GM18517 (cell line): ENCODE measurements at regions not wholly inside any gene's neighbourhood (a gene's known extent, or its start where the extent isn't known, plus 50 kb on each side); places are given as distances from the start of the nearest gene placed in this dataset.

Experiments used
- ATAC-seq: cut with Tn5 transposase; IDR thresholded peaks from one replicate; pipeline ENCODE4 v1.9.1; 2021; ENCODE audit warnings: mild to moderate bottlenecking, moderate library complexity; ENCODE audit not compliant: unreplicated experiment

- ATAC-seq, result no peak
Observed at GRCh38 chr7:46197785-46198540, 276.9 kb upstream of the IGFBP3 start.

- ATAC-seq, result no peak
Observed at GRCh38 chr7:46195934-46196333, 274.9 kb upstream of the IGFBP3 start.

DNA sequence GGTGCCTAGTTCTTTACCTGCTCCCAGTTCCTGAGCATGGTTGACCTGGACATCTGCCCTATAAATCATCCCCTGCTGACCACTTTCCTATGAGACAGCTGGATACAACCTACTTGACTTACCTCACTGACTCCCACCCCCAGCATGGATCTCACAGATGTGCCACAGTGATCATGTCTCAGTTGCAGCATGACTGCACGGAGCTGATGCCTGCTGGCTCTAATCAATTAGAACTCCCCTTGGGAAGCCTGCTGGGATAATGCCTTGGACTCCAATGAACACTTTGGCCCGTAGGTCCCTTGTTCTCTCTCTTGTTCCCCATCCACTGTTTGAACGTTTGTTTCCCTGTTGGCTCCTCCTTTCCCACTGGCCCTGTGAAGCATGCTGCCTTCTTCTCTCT is 271.2 kb upstream of the IGFBP3 start:
- ATAC-seq, result no peak

- no peak for ATAC-seq
Observed at GRCh38 chr7:46191776-46192175, 270.7 kb upstream of the IGFBP3 start.

DNA sequence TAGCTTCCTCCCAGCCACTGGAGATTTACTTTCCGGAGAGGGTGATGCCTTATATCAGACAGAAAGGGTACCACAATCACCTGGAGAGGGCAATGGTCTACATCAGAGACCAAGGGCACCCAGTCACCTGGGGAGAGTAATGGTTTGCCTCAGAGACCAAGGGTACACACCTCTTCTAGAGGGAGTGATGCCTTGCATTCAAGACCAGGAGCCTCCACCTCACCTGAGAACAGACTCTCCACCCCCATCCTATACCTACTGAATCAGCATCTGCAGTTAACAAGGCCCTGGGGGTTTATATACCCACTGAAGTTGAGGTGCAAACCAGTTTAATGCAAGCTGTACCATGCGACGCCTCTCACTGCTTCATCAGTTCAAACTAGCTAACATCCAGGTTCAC is 270.2 kb upstream of the IGFBP3 start:
- no peak for ATAC-seq

- ATAC-seq, result no peak
Observed at GRCh38 chr7:46189255-46189790, 268.3 kb upstream of the IGFBP3 start.

- no peak for ATAC-seq
Observed at GRCh38 chr7:46186131-46186530, 265.1 kb upstream of the IGFBP3 start.

- ATAC-seq, result no peak
Observed at GRCh38 chr7:46179061-46179610, 258.1 kb upstream of the IGFBP3 start.

DNA sequence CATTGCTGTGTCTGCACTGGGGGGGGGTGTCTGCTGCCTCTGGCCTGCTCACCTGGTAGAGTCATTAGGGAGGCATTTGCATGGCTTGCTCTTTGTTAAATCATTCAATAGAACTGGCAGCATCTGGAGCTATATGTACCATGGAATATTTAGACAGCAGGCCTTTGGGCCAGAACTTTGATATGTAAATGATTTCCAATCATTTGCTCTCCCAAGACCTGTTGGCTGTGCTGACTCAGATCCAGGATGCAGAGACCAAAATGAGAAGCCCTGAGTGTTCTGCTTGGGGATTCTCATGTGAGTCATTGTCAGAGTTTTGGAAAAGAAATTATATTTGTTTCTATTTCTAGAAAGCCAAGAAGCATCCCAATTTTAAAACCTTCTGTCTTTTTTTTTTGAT is 257.6 kb upstream of the IGFBP3 start:
- ATAC-seq, result no peak

- no peak for ATAC-seq
Observed at GRCh38 chr7:46177821-46178220, 256.7 kb upstream of the IGFBP3 start.

DNA sequence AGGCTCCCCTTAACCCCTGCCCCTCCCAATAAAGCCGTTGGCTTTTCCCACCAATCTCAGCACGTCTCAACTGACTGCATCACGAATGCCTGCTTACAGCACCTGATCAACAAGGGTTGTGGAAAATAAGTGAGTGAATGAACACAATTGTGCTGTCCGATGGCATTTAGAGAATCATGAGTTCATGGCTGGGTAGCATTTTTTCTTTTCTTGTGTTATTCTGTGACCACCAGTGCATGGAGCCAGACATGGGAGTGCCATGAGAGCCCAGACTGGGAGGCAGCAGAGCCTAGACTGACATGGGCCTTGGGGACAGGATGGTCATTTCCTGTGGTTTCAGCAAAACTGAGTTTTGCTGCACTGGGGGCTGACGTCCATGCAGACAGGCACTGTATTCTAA is 254.1 kb upstream of the IGFBP3 start:
- ATAC-seq, result no peak

GRCh38 chr7:46174196-46174580 is 253.1 kb upstream of the IGFBP3 start:
- no peak for ATAC-seq

DNA sequence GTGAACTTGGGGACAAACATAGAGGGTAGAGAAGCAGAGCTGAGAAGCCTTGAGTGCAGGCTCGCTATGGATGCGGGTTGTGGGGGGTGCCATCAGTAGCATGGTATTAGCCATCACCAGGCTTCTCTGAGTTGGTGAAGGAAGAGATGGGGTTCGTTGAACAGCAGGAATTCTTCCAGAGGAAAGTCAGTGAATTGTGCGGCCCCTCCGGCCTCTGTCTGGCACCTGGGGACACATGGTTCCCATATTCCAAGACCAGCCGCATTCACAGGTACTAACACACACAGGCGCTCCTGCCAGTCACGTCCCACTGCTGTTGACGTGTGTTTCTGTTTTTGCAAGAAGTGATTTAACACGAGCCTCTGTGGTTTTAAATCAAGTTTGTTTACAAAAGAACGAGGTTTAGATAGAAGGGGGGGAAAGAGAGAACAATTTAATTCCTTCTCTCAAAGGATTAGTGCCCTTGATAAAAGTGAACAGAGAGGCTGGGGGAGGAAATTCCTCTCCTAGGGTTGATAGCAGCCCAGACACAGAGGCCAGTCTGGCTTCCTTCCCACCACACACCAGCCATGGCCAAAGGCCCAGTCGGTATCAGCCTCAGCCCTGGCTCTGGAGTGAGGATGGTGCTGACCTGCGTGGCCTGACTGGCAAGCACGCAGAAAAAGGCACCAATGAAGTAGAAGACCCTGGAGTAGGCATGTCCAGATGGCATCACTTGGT is 252.6 kb upstream of the IGFBP3 start:
- ATAC-seq, result no peak

DNA sequence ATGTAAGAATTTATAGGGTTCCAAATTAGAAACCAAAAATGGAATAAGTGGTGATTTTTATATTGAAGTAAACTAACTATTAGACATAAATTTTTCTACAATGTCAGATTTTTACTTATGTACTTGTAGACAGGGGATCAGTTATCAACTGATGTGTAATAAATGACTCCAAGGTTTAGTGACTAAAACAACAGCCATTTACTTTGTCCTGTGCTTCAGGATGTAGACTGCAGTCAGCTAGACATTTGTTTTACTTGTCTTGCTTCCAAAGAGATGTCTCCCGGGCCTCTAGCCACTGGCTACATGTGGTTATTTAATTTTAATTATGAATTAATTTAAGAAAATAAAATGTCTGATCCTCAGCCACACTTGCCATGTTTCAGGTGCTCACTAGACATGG is 249.7 kb upstream of the IGFBP3 start:
- no peak for ATAC-seq

DNA sequence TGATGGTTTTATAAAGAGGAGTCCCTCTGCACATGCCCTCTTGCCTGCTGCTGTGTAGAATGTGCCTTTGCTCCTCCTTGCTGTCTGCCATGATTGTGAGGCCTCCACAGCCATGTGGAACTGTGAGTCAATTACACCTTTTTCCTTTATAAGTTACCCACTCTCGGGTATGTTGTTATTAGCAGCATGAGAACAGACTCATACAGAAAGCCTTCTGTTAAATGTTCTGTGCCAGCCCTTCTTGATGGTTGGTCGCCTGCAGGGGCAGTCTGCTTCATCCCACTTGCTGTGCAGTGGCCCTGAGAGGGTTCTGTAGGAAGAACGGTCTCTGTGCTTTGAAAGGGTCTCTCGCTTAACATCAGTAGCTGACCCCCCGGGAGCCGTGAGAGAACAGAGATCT is 248.9 kb upstream of the IGFBP3 start:
- no peak for ATAC-seq

- no peak for ATAC-seq
Observed at GRCh38 chr7:46169384-46169755, 248.3 kb upstream of the IGFBP3 start.

- ATAC-seq, result no peak
Observed at GRCh38 chr7:46168671-46169383, 247.8 kb upstream of the IGFBP3 start.

- no peak for ATAC-seq
Observed at GRCh38 chr7:46168231-46168630, 247.2 kb upstream of the IGFBP3 start.

- ATAC-seq, result no peak
Observed at GRCh38 chr7:46165276-46165675, 244.2 kb upstream of the IGFBP3 start.

DNA sequence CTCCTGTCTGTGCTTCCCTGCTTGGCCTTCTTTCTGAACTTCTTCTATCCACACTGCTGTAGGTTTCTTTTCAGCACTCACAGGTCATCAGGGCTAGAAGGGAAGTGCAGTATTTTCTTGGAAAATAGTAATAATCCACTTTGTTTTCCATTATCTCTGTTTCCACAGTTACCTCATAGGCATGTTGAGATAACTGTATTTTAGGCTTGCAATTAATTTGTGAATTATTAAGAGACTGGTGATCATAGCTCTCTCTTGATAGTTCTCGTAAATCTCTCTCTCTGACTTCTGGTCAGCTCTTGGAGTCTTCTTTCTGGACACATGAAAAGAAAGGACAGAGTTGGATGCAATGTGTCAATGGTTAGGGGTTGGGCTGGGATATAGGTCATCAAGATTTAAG is 243.6 kb upstream of the IGFBP3 start:
- no peak for ATAC-seq

DNA sequence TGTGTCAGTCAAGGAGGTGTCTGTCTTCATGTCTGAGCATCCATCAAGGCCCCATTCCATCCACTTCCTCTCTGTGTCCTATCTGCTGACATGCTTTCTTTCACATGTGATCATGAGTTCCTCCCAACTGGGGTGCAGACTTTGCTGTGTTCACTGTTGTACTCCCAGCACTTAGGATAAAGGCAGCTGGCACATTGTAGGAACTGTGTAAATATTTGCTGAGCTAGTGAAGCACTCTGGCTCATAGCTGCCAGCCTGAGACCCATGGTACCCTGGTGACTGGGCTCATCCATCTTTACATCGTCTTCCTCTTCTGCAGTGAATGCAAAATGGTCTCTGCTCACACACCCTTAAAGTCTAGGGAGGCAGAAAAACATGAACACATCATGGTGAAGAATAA is 242.2 kb upstream of the IGFBP3 start:
- no peak for ATAC-seq
